ENCODE measurements at regions not wholly inside any gene's neighbourhood (a gene's known extent, or its start where the extent isn't known, plus 50 kb on each side); places are given as distances from the start of the nearest gene placed in this dataset.

DNA sequence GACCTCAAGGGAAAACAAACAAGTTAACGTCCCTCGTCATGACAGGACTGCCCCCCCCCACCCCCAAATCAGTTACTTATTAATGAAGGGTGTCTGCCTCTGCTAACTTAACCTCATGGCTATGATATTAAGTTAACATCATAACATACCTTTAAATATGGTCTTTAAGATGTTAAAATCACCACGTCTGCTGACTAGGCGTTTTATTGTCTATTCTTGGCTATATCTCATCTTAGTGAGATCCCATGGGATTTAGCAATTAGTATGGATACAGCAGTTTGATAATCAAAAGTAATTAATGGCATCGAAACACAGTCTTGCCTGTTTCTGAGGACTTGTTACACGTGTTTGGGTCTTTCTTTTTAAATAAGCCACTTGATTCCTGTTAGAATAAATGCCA lies 186.9 kb downstream of the FOXB1 start:
- Histone ChIP-seq H3K4me2 (ENCODE audit: insufficient read depth, low read length) (no peak overlapping the region), H3K4me1 (ENCODE audit: control insufficient read depth, extremely low read depth, insufficient read depth, low read length) (no peaks in the 10 kb centered on the region), H3K27ac (ENCODE audit: insufficient read depth, low read depth, low read length) (no peak overlapping the region), H2AFZ (ENCODE audit: low read depth, low read length) (no peak overlapping the region), H3K9me1 (replicated peaks; ENCODE audit: control insufficient read depth, extremely low read depth, insufficient read depth, low read length) (no peaks in the 10 kb centered on the region), H3K36me3 (ENCODE audit: control insufficient read depth in 2 of 2, extremely low read depth in 1 of 2, insufficient read depth in 2 of 2, low read length in 2 of 2) (no peaks in the 10 kb centered on the region), H3K9me3 (replicated peaks; ENCODE audit: control insufficient read depth, insufficient read depth, low read length) (no peaks in the 10 kb centered on the region), H3K27me3 (ENCODE audit: control insufficient read depth in 2 of 2, insufficient read depth in 2 of 2, low read length in 2 of 2) (peaks cover 3 to 12% of the 10 kb centered on the region in 2 experiments), H3K79me2 (ENCODE audit: control insufficient read depth, insufficient read depth, low read length) (no peaks in the 10 kb centered on the region), H4K20me1 (replicated peaks; ENCODE audit: control insufficient read depth, extremely low read depth, insufficient read depth, low read length) (no peaks in the 10 kb centered on the region), H3K4me3 (replicated peaks in 1 of 3; ENCODE audit: insufficient read depth in 1 of 3, low read depth in 1 of 3, low read length in 3 of 3) (no peak overlapping the region), H3K9ac (replicated peaks; ENCODE audit: extremely low read depth, insufficient read depth, low read length) (no peak overlapping the region)
- ChIA-PET CTCF (interaction anchor here (3.5 kb wide), 1 partner anchor 11 kb away, joined by 21 read pairs; no protein-coding TSS in a partner anchor), POLR2A (interaction anchor here (0.7 kb wide), 1 partner anchor 352 kb away, joined by 3 read pairs; no protein-coding TSS in a partner anchor)
- BruUV-seq (replicated peaks): no TSS peak
- intact Hi-C loops (cut with micrococcal nuclease): no loop called here
- DNase-seq (ENCODE audit: low read depth, low spot score): no peak
- no peak for FAIRE-seq
- TF ChIP-seq POLR2AphosphoS5 (IDR thresholded peaks at IDR 0.05; ENCODE audit: insufficient read depth, low read depth, low read length) (no peak), MYC (IDR thresholded peaks at IDR 0.05; ENCODE audit: low read depth, low read length) (no peak), FOS (IDR thresholded peaks at IDR 0.05; ENCODE audit: borderline replicate concordance, insufficient read depth, low read length) (no peak), POLR2A (IDR thresholded peaks at IDR 0.05; ENCODE audit: low read depth, low read length) (no peak), EZH2 (IDR thresholded peaks at IDR 0.05; ENCODE audit: borderline replicate concordance, low read depth, low read length, severe bottlenecking) (no peak), GATA2 (IDR thresholded peaks at IDR 0.05; ENCODE audit: insufficient read depth, insufficient read length, low read depth, low read length) (no peak), JUN (IDR thresholded peaks at IDR 0.05; ENCODE audit: borderline replicate concordance, insufficient read depth, insufficient read length, low read depth) (no peak)
- TF ChIP-seq, protein P1, sequence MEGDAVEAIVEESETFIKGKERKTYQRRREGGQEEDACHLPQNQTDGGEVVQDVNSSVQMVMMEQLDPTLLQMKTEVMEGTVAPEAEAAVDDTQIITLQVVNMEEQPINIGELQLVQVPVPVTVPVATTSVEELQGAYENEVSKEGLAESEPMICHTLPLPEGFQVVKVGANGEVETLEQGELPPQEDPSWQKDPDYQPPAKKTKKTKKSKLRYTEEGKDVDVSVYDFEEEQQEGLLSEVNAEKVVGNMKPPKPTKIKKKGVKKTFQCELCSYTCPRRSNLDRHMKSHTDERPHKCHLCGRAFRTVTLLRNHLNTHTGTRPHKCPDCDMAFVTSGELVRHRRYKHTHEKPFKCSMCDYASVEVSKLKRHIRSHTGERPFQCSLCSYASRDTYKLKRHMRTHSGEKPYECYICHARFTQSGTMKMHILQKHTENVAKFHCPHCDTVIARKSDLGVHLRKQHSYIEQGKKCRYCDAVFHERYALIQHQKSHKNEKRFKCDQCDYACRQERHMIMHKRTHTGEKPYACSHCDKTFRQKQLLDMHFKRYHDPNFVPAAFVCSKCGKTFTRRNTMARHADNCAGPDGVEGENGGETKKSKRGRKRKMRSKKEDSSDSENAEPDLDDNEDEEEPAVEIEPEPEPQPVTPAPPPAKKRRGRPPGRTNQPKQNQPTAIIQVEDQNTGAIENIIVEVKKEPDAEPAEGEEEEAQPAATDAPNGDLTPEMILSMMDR (IDR thresholded peaks at IDR 0.05; ENCODE audit: extremely low read depth in 1 of 2, insufficient read depth in 1 of 2, low read depth in 1 of 2, low read length in 2 of 2): no peak
- TF ChIP-seq, protein P2, sequence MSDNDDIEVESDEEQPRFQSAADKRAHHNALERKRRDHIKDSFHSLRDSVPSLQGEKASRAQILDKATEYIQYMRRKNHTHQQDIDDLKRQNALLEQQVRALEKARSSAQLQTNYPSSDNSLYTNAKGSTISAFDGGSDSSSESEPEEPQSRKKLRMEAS (IDR thresholded peaks at IDR 0.05; ENCODE audit: insufficient read depth, insufficient read length): no peak
- dilution Hi-C loops (cut with MboI; ENCODE audit: extremely low pct_ligation_motif_present, low sequenced_read_pairs): no loop called here
